ENCODE measurements at regions not wholly inside any gene's neighbourhood (a gene's known extent, or its start where the extent isn't known, plus 50 kb on each side); places are given as distances from the start of the nearest gene placed in this dataset.

- TF ChIP-seq POLR2A (IDR thresholded peaks at IDR 0.05; ENCODE audit: low read depth, low read length) (no peak), POLR2AphosphoS5 (IDR thresholded peaks at IDR 0.05; ENCODE audit: low read depth, low read length) (no peak)
Observed at GRCh38 chr7:42395607-42396006, 158.6 kb upstream of the GLI3 start.
